ENCODE measurements at regions not wholly inside any gene's neighbourhood (a gene's known extent, or its start where the extent isn't known, plus 50 kb on each side); places are given as distances from the start of the nearest gene placed in this dataset.
"Not testable (repeated sequence)": the region's sequence is repeated elsewhere in the genome, so short reads cannot be mapped to it uniquely, and the experiment has no call there.

- DNase-seq: no peak
Observed at GRCh38 chr13:38415233-38415632, 65.6 kb downstream of the UFM1 start.

DNA sequence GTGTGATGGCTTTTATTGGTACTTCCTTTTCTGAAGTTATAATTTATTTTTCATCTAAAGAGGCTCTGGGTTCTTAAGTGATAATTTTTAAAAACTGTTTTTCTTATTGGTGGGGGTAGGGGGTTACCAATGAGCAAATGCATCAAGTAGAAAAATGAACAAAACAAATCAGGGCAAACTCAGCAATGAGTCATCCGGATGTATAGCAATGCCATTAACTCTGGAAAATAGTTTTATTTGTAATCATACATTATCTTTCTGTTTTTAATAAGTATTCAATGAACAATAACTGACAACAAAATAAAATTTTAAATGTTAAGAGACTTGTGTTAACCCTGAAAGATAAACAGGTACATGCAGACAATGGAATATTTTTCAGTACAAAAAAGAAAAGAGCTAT, 67.6 kb downstream of the UFM1 start:
- DNase-seq: no peak

- no peak for DNase-seq
Observed at GRCh38 chr13:38417727-38418126, 68.1 kb downstream of the UFM1 start.

- no peak for DNase-seq
Observed at GRCh38 chr13:38418286-38418685, 68.6 kb downstream of the UFM1 start.

DNA sequence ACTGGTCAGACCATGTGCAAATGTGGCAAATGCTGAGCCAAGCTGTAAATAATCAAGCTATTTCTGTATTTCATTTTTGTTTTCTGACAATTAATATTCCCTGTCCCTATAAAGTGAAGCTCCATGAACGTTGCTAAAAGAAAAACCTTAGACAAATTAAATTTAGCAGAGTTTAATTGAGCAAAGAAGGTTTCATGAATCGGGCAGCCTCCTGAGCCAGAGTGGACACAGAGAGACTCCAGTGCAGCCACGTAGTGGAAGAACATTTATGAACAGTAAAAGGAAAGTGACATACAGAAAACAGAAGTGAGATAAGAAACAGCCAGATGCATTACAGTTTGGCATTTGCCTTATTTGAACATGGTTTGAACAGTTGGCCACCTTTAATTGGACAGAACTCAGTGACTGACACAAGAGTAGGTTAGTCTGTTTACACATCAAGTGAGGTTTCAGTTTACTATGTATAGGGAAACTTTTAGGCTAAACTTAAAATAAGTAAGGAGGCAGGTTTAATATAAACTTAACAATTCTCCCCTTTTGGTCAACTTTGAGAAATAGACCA, 69.7 kb downstream of the UFM1 start:
- DNase-seq: no peak

GRCh38 chr13:38421590-38422560, 72.2 kb downstream of the UFM1 start:
- DNase-seq: no peak

DNA sequence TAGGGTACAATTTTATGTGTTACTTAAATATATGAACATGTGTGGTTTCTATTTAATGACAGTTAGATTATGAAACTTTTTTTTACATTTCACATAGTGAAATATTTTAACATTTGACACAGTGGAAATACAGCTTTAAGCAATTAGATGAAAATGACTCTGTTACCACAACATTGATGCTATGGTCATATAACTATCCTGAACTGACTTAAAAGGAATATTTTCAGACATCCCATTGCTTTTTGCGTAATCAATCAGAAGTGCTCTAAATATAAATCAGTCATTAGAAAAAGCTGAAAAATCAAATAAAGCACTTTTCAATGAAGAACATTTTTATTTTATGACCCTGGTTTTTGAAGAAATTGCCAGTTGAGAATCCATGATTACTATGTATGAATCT, 80.3 kb downstream of the UFM1 start:
- no peak for DNase-seq

DNA sequence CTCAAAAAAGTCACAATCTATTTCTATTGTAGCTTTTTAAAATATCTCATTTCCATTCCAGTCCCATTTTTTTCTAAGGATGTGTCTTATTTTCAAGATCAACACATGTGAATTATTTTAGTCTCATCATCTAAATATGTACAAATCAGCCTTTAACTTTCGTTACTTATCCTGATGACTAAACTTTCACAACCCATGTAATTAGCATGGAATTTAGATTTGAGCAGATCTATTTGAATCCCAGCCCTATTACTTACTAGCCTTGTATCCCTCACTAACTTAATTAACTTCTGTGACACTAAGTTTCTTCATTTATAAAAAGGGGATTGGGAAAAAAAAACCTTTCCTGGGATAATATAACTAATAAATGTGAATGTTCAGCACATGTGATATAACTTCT, 81.1 kb downstream of the UFM1 start:
- no peak for DNase-seq

DNA sequence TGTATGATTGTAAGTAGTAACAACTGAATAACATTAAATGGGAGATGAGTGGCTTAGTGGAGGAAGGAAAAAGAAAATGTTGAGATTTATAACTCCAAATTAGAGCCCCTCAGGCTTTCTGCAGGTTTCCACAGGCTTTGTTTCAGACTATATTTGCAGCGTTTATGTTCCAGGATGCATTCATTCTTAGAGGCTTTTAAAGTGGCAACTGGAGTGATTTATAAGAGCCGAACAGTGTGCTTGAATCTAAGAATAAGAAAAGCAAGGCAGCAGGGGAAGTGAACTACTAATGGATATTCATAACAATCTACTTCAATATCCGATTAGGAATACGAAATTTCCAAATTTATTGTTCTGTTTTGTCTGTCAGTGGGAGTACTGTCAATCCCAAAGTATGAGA, 91.0 kb downstream of the UFM1 start:
- DNase-seq: no peak

DNA sequence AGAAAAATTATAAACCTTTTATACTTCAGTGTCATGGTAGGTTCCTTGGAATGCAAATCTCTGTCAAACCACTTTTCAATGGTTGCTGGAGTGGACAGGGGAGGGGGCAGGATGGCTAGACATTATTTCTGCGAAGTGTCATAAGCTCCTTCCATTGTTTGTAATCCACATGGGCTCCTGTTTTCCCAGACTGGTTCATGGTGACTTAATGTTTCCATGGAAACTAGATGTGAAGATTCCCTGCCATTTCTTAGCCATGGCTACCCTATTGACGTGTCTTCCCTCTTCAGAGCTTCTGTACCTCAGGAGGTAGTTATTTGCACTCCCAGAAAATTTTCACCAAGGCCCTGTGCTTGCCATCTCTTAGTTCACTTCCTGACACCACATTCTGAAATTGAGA, 95.3 kb downstream of the UFM1 start:
- no peak for DNase-seq

GRCh38 chr13:38452656-38453055, 103.0 kb downstream of the UFM1 start:
- DNase-seq: no peak

DNA sequence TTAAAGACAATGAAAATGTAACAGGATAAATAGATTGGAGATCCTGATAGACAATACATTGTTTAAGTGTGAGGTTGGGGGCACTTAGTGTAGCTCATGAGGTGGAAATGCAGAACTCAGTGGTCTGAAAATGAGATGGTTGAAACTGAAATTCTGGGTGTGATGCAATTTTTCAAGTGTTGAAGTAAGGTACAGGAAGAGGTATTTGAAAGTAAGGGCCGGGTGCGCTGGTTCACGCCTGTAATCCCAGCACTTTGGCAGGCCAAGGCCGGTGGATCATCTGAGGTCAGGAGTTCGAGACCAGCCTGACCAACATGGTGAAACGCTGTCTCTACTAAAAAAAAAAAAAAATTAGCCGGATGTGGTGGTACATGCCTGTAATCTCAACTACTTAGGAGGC, 113.0 kb downstream of the UFM1 start:
- DNase-seq: no peak

- no peak for DNase-seq
Observed at GRCh38 chr13:38463048-38463447, 113.4 kb downstream of the UFM1 start.

DNA sequence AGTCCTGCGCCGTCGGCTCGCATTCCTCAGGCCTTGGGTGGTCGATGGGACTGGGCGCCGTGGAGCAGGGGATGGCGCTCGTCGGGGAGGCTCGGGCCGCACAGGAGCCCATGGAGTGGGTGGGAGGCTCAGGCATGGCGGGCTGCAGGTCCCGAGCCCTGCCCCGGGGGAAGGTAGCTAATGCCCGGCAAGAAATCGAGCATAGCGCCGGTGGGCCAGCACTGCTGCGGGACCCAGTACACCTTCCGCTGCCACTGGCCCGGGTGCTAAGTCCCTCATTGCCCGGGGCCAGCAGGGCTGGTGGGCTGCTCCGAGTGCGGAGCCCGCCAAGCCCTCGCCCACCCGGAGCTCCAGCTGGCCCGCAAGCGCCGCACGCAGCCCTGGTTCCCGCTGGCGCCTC, 122.8 kb downstream of the UFM1 start:
- DNase-seq: not testable (repeated sequence)

GRCh38 chr13:38473305-38473704, 123.7 kb downstream of the UFM1 start:
- no peak for DNase-seq

DNA sequence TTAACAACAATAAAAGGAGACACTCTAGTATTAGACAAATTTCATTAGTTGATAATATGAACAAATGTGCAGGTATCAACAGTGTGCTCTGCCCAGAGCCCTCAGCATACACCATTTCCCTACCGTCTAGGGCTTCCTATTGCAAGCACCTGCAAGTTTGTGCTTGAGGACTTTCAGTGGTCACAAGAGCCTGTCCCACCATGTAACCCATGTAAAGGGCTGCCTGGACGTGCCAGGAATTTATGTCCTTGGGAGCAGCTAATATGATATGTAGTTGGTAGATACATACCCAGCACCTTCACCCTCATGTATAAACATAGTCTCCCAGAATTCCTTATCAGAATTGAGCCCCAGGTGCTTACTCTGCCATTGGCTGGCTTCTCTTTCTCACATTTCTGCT, 128.0 kb downstream of the UFM1 start:
- no peak for DNase-seq

DNA sequence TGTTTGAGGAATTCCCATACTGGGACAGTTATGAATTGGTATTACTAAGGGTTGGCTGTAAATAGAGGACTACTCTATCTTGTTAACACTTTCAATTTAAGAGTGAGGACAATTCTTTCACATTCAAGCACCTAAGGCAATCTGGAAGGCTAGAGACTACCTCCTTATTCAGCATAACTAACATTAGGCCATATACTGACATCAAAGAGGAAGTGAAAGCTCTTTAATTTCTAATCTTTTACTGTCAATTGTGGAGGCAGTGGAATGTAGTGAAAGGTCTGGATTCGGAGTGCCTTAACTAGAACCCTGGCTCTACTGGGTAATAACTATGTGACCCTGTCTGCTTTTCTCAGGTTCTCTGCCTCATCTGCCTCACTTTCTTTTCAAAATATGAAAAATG, 134.0 kb downstream of the UFM1 start:
- no peak for DNase-seq

DNA sequence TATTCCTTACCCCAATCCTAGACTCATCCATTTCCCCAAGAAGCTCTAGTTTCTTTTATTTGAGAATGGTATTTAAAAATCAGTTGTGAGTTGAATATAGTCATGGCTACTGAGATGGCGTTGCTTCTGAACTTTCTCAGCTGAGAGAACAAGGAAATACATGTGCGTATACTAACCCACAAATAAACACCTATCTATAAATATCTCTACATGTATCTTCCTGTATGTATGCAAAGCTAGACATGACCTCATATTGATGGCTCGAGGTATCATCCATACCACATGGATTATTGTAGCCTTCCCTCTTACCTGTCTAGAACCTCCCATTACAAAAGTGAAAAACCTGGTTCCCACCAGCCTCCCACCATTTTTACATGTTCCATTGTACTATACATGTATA, 141.0 kb downstream of the UFM1 start:
- DNase-seq: no peak

DNA sequence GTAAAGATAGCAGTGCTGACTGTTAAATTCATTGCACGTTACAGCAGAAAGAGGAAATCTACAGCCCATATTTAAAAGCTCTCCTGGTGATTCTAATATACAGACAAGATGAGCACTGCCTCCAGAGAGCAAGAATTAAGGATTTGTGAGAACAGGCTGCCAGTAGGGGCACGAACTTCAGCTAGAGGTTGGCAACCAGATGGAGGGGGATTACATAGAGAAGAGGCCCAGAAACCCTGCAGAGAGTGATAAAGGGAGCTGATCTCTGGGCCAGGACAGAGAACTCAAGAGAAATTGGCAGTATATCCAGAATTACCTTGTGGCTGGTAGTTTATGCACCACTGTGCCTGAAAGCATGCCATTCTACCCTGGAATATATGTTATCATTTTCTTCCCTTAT, 144.8 kb downstream of the UFM1 start:
- DNase-seq: no peak

- DNase-seq: no peak
Observed at GRCh38 chr13:38496917-38497316, 147.3 kb downstream of the UFM1 start.

DNA sequence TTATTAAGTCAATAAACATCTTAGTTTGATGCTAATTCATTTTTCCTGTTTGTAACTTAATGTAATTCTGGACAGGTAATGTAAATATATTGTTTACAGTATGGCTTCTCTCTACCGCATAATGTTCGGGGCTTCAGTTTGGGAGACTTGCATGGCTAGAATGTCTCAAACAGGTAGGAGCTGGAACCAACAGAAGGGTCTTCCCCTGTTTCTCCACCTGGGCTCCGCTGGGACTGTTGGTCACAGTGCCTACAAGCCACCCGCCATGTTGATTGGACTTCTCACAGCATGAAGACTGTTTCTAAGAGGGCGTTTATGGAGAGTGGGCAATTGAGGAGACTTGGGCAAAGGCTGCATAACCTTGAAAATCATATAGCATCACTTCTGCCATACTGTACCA, 148.6 kb downstream of the UFM1 start:
- DNase-seq: no peak

GRCh38 chr13:38514575-38514974, 164.9 kb downstream of the UFM1 start:
- DNase-seq: no peak

DNA sequence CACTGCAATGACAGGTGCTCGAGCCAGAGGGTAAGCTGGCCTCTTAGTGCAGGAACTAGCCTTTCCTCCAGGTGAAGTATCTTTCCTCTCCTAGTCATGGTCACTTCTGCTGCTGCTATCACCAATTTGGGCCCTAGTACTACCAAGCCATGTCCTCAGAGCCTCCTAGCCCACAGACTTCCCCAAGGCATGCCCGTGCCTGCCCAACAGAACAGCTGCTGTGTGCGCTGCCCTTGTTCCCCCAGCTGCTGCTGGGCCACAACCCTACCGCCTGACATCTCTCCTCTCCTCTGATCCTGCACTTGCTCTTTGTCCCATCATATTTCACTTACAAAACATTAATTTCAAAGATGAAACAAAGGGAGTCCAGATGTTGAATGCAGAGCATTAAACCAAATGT, 168.5 kb upstream of the FREM2 start:
- DNase-seq: no peak

GRCh38 chr13:38519229-38519911, 167.5 kb upstream of the FREM2 start:
- DNase-seq: no peak
